ENCODE measurements at regions not wholly inside any gene's neighbourhood (a gene's known extent, or its start where the extent isn't known, plus 50 kb on each side); places are given as distances from the start of the nearest gene placed in this dataset.

GRCh38 chr2:132267105-132267497 lies 105.3 kb upstream of the ANKRD30BL start:
- TF ChIP-seq CTCF (IDR thresholded peaks at IDR 0.05), result no peak
- no peak for TF ChIP-seq EP300 (IDR thresholded peaks at IDR 0.05; ENCODE audit: low read depth)
- TF ChIP-seq POLR2AphosphoS5 (IDR thresholded peaks at IDR 0.05), result no peak

Measured in transverse colon (tissue), 4 donors.